Endothelial cell of umbilical vein (primary cell): ENCODE measurements at regions not wholly inside any gene's neighbourhood (a gene's known extent, or its start where the extent isn't known, plus 50 kb on each side); places are given as distances from the start of the nearest gene placed in this dataset.

Experiments
- CTCF ChIP-seq, 2 donors: IDR thresholded peaks; 1 replicate in 1 of 2; 2 replicates in 1 of 2; pipeline ENCODE4 v1.5.1; 2011; ENCODE audit warnings: low read length in 2 of 2, mild to moderate bottlenecking in 2 of 2, moderate library complexity in 2 of 2, control low read depth in 1 of 2, inconsistent platforms in 1 of 2, low read depth in 1 of 2; ENCODE audit not compliant: insufficient read depth in 1 of 2; ENCODE audit errors: extremely low read depth in 1 of 2
- JUN ChIP-seq: IDR thresholded peaks from 2 replicates; pipeline ENCODE4 v1.6.1; 2011; ENCODE audit warnings: borderline replicate concordance, low read depth; ENCODE audit not compliant: insufficient read length, insufficient read depth
- MYC ChIP-seq: IDR thresholded peaks from one replicate; pipeline ENCODE4 v1.6.1; 2011; ENCODE audit warnings: mild to moderate bottlenecking, low read depth, low read length
- POLR2A ChIP-seq: IDR thresholded peaks from 2 replicates; pipeline ENCODE4 v1.6.1; 2012; ENCODE audit warnings: low read depth, mild to moderate bottlenecking, control low read depth, low read length
- POLR2AphosphoS5 ChIP-seq: IDR thresholded peaks from 2 replicates; pipeline ENCODE4 v1.6.1; 2012; ENCODE audit warnings: low read depth, mild to moderate bottlenecking, control low read depth, low read length, moderate library complexity; ENCODE audit not compliant: insufficient read depth

- TF ChIP-seq CTCF (IDR thresholded peaks at IDR 0.05; ENCODE audit: extremely low read depth in 1 of 2, insufficient read depth in 1 of 2, low read depth in 1 of 2, low read length in 2 of 2) (no peak), POLR2A (no peak), POLR2AphosphoS5 (no peak), MYC (no peak), JUN (no peak)
These were observed 998.4 kb upstream of the CTNND2 start for GRCh38 chr5:12902611-12903010.
